B cell (primary cell): ENCODE measurements at regions not wholly inside any gene's neighbourhood (a gene's known extent, or its start where the extent isn't known, plus 50 kb on each side); places are given as distances from the start of the nearest gene placed in this dataset.

Source experiments
- ATAC-seq: fragments of 200-7000 bp; cut with Tn5 transposase; one replicate; pipeline ENCODE4 v1.10.0; 2021; ENCODE audit warnings: low read depth, mild to moderate bottlenecking, moderate number of reproducible peaks, moderate library complexity
- CTCF ChIA-PET: fragments of 350-600 bp; sonication (Branson Sonifier 250); formaldehyde crosslinking; loops from one replicate; lab custom pipeline; 2021; ENCODE audit warnings: antibody characterized with exemption, inconsistent platforms; lab: Charles Lee
- POLR2A ChIA-PET: fragments of 350-600 bp; sonication (Branson Sonifier 250); formaldehyde crosslinking; loops from one replicate; lab custom pipeline; 2021; ENCODE audit warnings: antibody characterized with exemption; lab: Charles Lee
- DNase-seq: peaks from one replicate; pipeline ENCODE4 v3.0.0; 2013
- H2AFZ ChIP-seq: 2 replicates; pipeline ENCODE4 v1.6.1; 2012; ENCODE audit warnings: mild to moderate bottlenecking, low read depth, low read length; ENCODE audit not compliant: insufficient read depth, poor library complexity, severe bottlenecking
- H3K27ac ChIP-seq, 2 donors: 1 replicate in 1 of 2; 2 replicates in 1 of 2; pipeline ENCODE4 v1.5.1; 2012 to 2013; ENCODE audit warnings: low read length in 2 of 2, mild to moderate bottlenecking in 2 of 2, moderate library complexity in 1 of 2
- H3K27me3 ChIP-seq, 4 experiments: fragments of 200-600 bp in 1 of 4; sonication (generic) in 1 of 4; replicated peaks in 1 of 4; 1 replicate in 2 of 4; 2 replicates in 2 of 4; pipeline versions ENCODE4 v1.6.1 to v1.7.0; 2013 to 2016; ENCODE audit warnings: low read length in 3 of 4, mild to moderate bottlenecking in 2 of 4, mixed read lengths in 1 of 4, moderate library complexity in 1 of 4; ENCODE audit not compliant: insufficient read depth in 4 of 4, control insufficient read depth in 3 of 4; ENCODE audit errors: control extremely low read depth in 1 of 4
- H3K36me3 ChIP-seq, 2 experiments: replicated peaks in 1 of 2; 1 replicate in 1 of 2; 2 replicates in 1 of 2; pipeline versions ENCODE4 v1.6.1 to v1.7.1; 2013; ENCODE audit warnings: low read length in 1 of 2; ENCODE audit not compliant: insufficient read depth in 2 of 2, control insufficient read depth in 1 of 2; ENCODE audit errors: control extremely low read depth in 1 of 2, extremely low read depth in 1 of 2
- H3K4me1 ChIP-seq, 2 donors: fragments of 200-600 bp in 1 of 2; sonication (generic) in 1 of 2; 1 replicate in 1 of 2; 2 replicates in 1 of 2; pipeline versions ENCODE4 v1.5.1 to v1.6.1; 2013 to 2017; ENCODE audit warnings: low read length in 2 of 2; ENCODE audit not compliant: control insufficient read depth in 2 of 2, insufficient read depth in 2 of 2
- H3K4me2 ChIP-seq: replicated peaks from 2 replicates; pipeline ENCODE3; 2012; ENCODE audit warnings: mild to moderate bottlenecking, low read depth, low read length; ENCODE audit not compliant: poor library complexity, severe bottlenecking
- H3K4me3 ChIP-seq, 5 experiments: fragments of 200-600 bp in 1 of 5; sonication (generic) in 1 of 5; 1 replicate in 3 of 5; 2 replicates in 2 of 5; pipeline versions ENCODE4 v1.5.1 to v1.7.0; 2011 to 2016; ENCODE audit warnings: low read length in 4 of 5, mild to moderate bottlenecking in 4 of 5, low read depth in 2 of 5, control low read depth in 1 of 5, moderate library complexity in 1 of 5; ENCODE audit not compliant: insufficient read depth in 1 of 5; ENCODE audit errors: control extremely low read depth in 1 of 5, extremely low read depth in 1 of 5
- H3K79me2 ChIP-seq: fragments of 200-600 bp; sonication (generic); one replicate; pipeline ENCODE4 v1.6.0; 2016; ENCODE audit warnings: low read length; ENCODE audit not compliant: control insufficient read depth, insufficient read depth
- H3K9ac ChIP-seq: fragments of 200-600 bp; sonication (generic); 2 replicates; pipeline ENCODE4 v1.6.1; 2017; ENCODE audit warnings: mild to moderate bottlenecking, low read length, moderate library complexity
- H3K9me3 ChIP-seq, 3 donors: one replicate each; pipeline versions ENCODE4 v1.6.1 to v1.7.1; 2013; ENCODE audit warnings: low read length in 2 of 3; ENCODE audit not compliant: control insufficient read depth in 2 of 3, insufficient read depth in 1 of 3; ENCODE audit errors: control extremely low read depth in 1 of 3
- H4K20me1 ChIP-seq: 2 replicates; pipeline ENCODE4 v1.6.0; 2012; ENCODE audit warnings: mild to moderate bottlenecking, low read length; ENCODE audit not compliant: insufficient read depth, control insufficient read depth, poor library complexity, severe bottlenecking
- H3K27ac Mint-ChIP-seq: one replicate; pipeline ENCODE4 v1.8.0; 2021; ENCODE audit warnings: mixed read lengths
- H3K27me3 Mint-ChIP-seq: one replicate; pipeline ENCODE4 v1.8.0; 2021; ENCODE audit warnings: mixed read lengths
- H3K4me1 Mint-ChIP-seq: one replicate; pipeline ENCODE4 v1.8.0; 2021; ENCODE audit warnings: mixed read lengths
- H3K4me3 Mint-ChIP-seq: one replicate; pipeline ENCODE4 v1.8.0; 2021; ENCODE audit warnings: mixed read lengths
- H3K9me3 Mint-ChIP-seq: one replicate; pipeline ENCODE4 v1.8.0; 2022; ENCODE audit warnings: mixed read lengths; ENCODE audit not compliant: insufficient read depth
- CTCF ChIP-seq: fragments of 200-600 bp; IDR thresholded peaks from one replicate; pipeline ENCODE4 v1.8.0; 2022; ENCODE audit warnings: antibody characterized with exemption, mild to moderate bottlenecking
- EZH2 ChIP-seq: IDR thresholded peaks from 2 replicates; pipeline ENCODE4 v1.6.1; 2012; ENCODE audit warnings: borderline replicate concordance, low read depth, mild to moderate bottlenecking, moderate library complexity, low read length; ENCODE audit not compliant: insufficient read depth, poor library complexity, severe bottlenecking
- WGBS: methylation state at CpG from one replicate; pipeline ENCODE4 v1.1.5; 2013; ENCODE audit warnings: missing lambda C conversion rate; ENCODE audit not compliant: insufficient coverage; 5-methylcytosine and 5-hydroxymethylcytosine counted together
- intact Hi-C: fragments of 100-400 bp; cut with micrococcal nuclease; formaldehyde crosslinking; loops from one replicate; pipeline ENCODE4 v1.10.0; 2022

GRCh38 chr7:57789130-57789529, 339.2 kb downstream of the ZNF716 start:
- no peak overlapping the region for H3K27ac ChIP-seq
- no peaks in the 10 kb centered on the region for H3K79me2 ChIP-seq
- no peak overlapping the region for H3K9ac ChIP-seq
- H4K20me1 ChIP-seq = no peaks in the 10 kb centered on the region
- no peaks in the 10 kb centered on the region for H3K27me3 Mint-ChIP-seq
- no peak overlapping the region for H3K4me3 ChIP-seq
- DNase-seq = no peak
- no peaks in the 10 kb centered on the region for H3K4me1 Mint-ChIP-seq
- TF ChIP-seq EZH2 = no peak
- no peak for TF ChIP-seq CTCF
- H2AFZ ChIP-seq = no peak overlapping the region
- H3K36me3 ChIP-seq = no peaks in the 10 kb centered on the region
- no peak overlapping the region for H3K4me3 Mint-ChIP-seq
- no peak overlapping the region for H3K27ac Mint-ChIP-seq
- 92% methylated on average over 7 of the region's 10 CpGs for WGBS
- peaks cover 0 to 5% (median 0%) of the 10 kb centered on the region in 3 donors for H3K9me3 ChIP-seq
- no peaks in the 10 kb centered on the region for H3K4me1 ChIP-seq
- H3K27me3 ChIP-seq = no peaks in the 10 kb centered on the region
- CTCF ChIA-PET = no interaction called here
- no peak for ATAC-seq
- POLR2A ChIA-PET = no interaction called here
- intact Hi-C loops = no loop called here
- H3K4me2 ChIP-seq = no peak overlapping the region
- peaks cover 4% of the 10 kb centered on the region for H3K9me3 Mint-ChIP-seq

GRCh38 chr7:57819491-57819981, 369.6 kb downstream of the ZNF716 start:
- Histone ChIP-seq H3K4me1 (no peaks in the 10 kb centered on the region), H2AFZ (no peak overlapping the region), H3K9me3 (peaks cover 0 to 66% (median 0%) of the 10 kb centered on the region in 3 donors), H3K79me2 (no peaks in the 10 kb centered on the region), H3K4me3 (no peak overlapping the region), H3K36me3 (no peaks in the 10 kb centered on the region), H3K27ac (no peak overlapping the region), H3K9ac (no peak overlapping the region), H3K4me2 (no peak overlapping the region), H3K27me3 (no peaks in the 10 kb centered on the region), H4K20me1 (no peaks in the 10 kb centered on the region)
- no peak for DNase-seq
- no peak for ATAC-seq
- Mint-ChIP-seq H3K27ac (no peak overlapping the region), H3K4me1 (no peaks in the 10 kb centered on the region), H3K27me3 (no peaks in the 10 kb centered on the region), H3K9me3 (peaks cover 12% of the 10 kb centered on the region), H3K4me3 (no peak overlapping the region)
- ChIA-PET POLR2A (no interaction called here), CTCF (no interaction called here)
- TF ChIP-seq CTCF = no peak
- TF ChIP-seq EZH2 = no peak
- intact Hi-C loops = no loop called here
- WGBS = 95% methylated on average over 30 of the region's 30 CpGs
